Suprapubic skin (tissue), 3 donors: ENCODE measurements at regions not wholly inside any gene's neighbourhood (a gene's known extent, or its start where the extent isn't known, plus 50 kb on each side); places are given as distances from the start of the nearest gene placed in this dataset.

Experiments used
- CTCF ChIP-seq, 2 donors: fragments of 200-600 bp in 1 of 2; fragments of 450-650 bp in 1 of 2; sonication (generic) in 1 of 2; IDR thresholded peaks; one replicate each; pipeline ENCODE4 v1.5.1; 2016 to 2019; ENCODE audit warnings: antibody characterized with exemption in 2 of 2, mild to moderate bottlenecking in 1 of 2, moderate library complexity in 1 of 2
- POLR2A ChIP-seq, 2 donors: fragments of 450-650 bp; IDR thresholded peaks; one replicate each; pipeline ENCODE4 v1.6.1; 2017; ENCODE audit warnings: antibody characterized with exemption in 2 of 2, mild to moderate bottlenecking in 2 of 2, moderate library complexity in 2 of 2

GRCh38 chr1:5811419-5811818, 180.8 kb downstream of the NPHP4 start:
- TF ChIP-seq CTCF (IDR thresholded peaks at IDR 0.05) (no peak), POLR2A (IDR thresholded peaks at IDR 0.05) (no peak)
